Mesothelial cell of epicardium (in vitro differentiated cells): ENCODE measurements at regions not wholly inside any gene's neighbourhood (a gene's known extent, or its start where the extent isn't known, plus 50 kb on each side); places are given as distances from the start of the nearest gene placed in this dataset.

Experiments used
- DNase-seq, 2 experiments: peaks; one replicate each; pipeline ENCODE4 v3.0.0; 2021; ENCODE audit warnings: low spot score in 2 of 2; ENCODE audit not compliant: unreplicated experiment in 2 of 2
- H3K27ac Mint-ChIP-seq: 2 replicates; pipeline ENCODE4 v1.8.0; 2021; ENCODE audit warnings: mixed read lengths
- H3K27me3 Mint-ChIP-seq: 2 replicates; pipeline ENCODE4 v1.8.0; 2021; ENCODE audit warnings: low read depth, mixed read lengths
- H3K36me3 Mint-ChIP-seq: 2 replicates; pipeline ENCODE4 v1.8.0; 2021; ENCODE audit warnings: mixed read lengths
- H3K4me1 Mint-ChIP-seq: 2 replicates; pipeline ENCODE4 v1.8.0; 2021; ENCODE audit warnings: mixed read lengths
- H3K4me3 Mint-ChIP-seq: 2 replicates; pipeline ENCODE4 v1.8.0; 2021; ENCODE audit warnings: mild to moderate bottlenecking, moderate library complexity, mixed read lengths
- H3K9me3 Mint-ChIP-seq: 2 replicates; pipeline ENCODE4 v1.8.0; 2021; ENCODE audit warnings: mixed read lengths
- TF ChIP-seq, protein P1 (sequence below): fragments of 200-600 bp; sonication (generic); IDR thresholded peaks from one replicate; pipeline ENCODE4 v1.5.0; 2021; ENCODE audit warnings: antibody characterized with exemption; ENCODE audit not compliant: unreplicated experiment

DNA sequence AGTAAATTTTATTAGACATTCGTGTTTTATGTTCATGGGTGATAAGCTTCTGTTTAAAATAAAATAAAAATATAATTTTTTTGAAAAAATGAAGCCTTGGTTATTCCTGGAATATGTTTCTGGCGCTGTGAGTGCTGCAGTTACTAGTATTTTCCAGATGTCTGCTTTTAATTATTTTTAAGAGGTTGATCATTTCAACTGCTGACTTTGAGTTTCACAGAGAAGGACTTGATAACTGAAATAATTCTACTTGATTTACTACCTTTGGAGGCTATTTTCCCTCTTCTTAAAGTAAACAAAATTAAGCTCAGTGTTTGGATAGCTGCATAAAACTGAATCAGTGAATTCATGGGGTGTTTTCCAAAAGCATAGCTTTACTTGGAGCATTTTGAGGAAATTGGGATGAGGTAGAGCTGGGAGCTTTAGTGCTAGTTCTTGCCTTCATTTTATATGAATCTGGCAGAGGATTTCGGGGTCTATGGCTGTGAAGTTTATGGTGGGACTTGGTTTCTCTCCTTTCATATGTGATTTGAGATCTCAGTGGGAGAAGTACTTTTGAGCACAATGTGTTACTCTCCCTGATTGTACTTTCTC, 666.5 kb downstream of the DCDC2C start:
- H3K27ac Mint-ChIP-seq, result no peak overlapping the region
- H3K4me1 Mint-ChIP-seq, result peaks cover 3% of the 10 kb centered on the region
- peaks cover 8% of the 10 kb centered on the region for H3K36me3 Mint-ChIP-seq
- DNase-seq, result no peak
- peaks cover 38% of the 10 kb centered on the region for H3K9me3 Mint-ChIP-seq
- TF ChIP-seq, protein P1, sequence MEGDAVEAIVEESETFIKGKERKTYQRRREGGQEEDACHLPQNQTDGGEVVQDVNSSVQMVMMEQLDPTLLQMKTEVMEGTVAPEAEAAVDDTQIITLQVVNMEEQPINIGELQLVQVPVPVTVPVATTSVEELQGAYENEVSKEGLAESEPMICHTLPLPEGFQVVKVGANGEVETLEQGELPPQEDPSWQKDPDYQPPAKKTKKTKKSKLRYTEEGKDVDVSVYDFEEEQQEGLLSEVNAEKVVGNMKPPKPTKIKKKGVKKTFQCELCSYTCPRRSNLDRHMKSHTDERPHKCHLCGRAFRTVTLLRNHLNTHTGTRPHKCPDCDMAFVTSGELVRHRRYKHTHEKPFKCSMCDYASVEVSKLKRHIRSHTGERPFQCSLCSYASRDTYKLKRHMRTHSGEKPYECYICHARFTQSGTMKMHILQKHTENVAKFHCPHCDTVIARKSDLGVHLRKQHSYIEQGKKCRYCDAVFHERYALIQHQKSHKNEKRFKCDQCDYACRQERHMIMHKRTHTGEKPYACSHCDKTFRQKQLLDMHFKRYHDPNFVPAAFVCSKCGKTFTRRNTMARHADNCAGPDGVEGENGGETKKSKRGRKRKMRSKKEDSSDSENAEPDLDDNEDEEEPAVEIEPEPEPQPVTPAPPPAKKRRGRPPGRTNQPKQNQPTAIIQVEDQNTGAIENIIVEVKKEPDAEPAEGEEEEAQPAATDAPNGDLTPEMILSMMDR, result no peak
- H3K27me3 Mint-ChIP-seq, result no peaks in the 10 kb centered on the region
- no peak overlapping the region for H3K4me3 Mint-ChIP-seq

DNA sequence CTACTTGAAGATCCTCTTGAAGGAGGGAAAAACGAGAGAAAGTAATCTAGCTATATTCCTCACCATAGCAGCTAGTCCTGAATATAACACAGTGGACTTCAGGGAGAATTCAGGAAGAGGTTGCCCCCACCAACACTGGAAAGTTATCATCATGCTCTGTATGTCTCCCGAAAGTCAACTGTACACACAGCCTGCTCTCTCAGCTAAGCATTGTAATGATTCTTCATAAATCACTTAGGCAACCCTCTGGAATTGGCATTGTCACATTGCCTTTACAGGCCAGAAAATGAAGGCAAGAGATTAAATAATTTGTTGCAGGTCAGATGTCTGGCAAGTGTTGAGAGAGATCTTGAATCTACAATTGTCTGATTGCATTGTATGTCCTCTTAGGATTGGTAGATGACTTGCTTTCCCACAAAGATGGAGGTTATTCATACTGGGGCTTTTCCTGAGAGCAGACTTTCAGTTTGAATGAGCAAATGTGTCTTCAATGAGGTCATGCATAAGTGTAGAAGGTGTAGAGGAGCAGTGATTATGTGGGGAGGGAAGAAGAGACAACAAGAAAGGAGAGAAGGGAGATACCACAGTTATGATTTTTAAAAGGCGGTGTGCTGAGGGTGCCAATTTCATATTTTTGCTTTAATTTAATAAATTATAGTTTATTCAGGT, 667.2 kb downstream of the DCDC2C start:
- Mint-ChIP-seq H3K27me3 (no peaks in the 10 kb centered on the region), H3K27ac (no peak overlapping the region)
- TF ChIP-seq, protein P1, result no peak

DNA sequence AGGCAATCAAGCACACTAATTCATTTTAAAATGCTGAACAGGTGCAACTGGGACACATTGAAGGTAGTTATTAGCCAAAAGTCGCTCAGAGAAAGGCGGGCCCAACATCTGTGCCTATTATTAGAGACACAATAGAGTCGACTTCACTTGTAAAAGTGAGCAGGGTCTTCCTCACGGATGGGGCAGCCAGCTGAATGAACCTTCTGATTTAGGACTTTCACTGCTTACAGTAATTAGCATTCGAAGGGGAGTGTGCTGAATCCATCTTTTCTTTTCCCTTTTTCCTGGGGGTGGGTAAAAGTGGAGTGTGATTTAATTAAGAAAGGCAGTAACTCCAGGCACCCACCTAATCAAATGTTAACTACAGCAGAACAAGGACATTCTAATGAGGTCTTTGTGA, 677.7 kb downstream of the DCDC2C start:
- Mint-ChIP-seq H3K9me3 (peaks cover 19% of the 10 kb centered on the region), H3K4me3 (no peak overlapping the region), H3K4me1 (no peaks in the 10 kb centered on the region), H3K27ac (no peak overlapping the region), H3K36me3 (no peaks in the 10 kb centered on the region), H3K27me3 (no peaks in the 10 kb centered on the region)
- TF ChIP-seq, protein P1, result no peak
- DNase-seq, result no peak

More for the DNA sequence above, 667.2 kb downstream of the DCDC2C start:
- Mint-ChIP-seq H3K4me1 (peaks cover 3% of the 10 kb centered on the region), H3K4me3 (no peak overlapping the region), H3K36me3 (peaks cover 8% of the 10 kb centered on the region), H3K9me3 (peaks cover 35% of the 10 kb centered on the region)
- no peak for DNase-seq

DNA sequence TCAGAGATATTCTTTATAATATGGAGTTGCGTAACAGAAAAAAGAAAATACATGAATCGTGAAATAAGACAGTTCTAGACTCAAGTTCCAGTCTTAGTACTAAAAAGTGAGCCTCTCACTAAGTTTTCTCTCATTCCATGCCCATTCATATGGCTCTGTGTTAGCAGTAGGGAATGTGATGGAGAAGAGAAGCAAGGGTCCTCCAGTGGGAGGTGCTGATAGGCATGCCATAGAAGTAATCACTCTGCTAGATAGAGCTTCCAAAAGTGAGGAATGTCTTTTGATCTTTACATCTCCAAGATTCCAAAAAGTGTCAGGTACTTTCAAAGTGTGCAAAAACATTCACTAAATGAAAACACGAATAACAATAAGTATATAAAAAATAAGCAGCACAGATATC, 678.4 kb downstream of the DCDC2C start:
- no peak overlapping the region for H3K27ac Mint-ChIP-seq
- no peak for DNase-seq
- no peak overlapping the region for H3K4me3 Mint-ChIP-seq
- peaks cover 20% of the 10 kb centered on the region for H3K9me3 Mint-ChIP-seq
- no peaks in the 10 kb centered on the region for H3K4me1 Mint-ChIP-seq
- no peaks in the 10 kb centered on the region for H3K36me3 Mint-ChIP-seq
- TF ChIP-seq, protein P1, result no peak
- no peaks in the 10 kb centered on the region for H3K27me3 Mint-ChIP-seq

DNA sequence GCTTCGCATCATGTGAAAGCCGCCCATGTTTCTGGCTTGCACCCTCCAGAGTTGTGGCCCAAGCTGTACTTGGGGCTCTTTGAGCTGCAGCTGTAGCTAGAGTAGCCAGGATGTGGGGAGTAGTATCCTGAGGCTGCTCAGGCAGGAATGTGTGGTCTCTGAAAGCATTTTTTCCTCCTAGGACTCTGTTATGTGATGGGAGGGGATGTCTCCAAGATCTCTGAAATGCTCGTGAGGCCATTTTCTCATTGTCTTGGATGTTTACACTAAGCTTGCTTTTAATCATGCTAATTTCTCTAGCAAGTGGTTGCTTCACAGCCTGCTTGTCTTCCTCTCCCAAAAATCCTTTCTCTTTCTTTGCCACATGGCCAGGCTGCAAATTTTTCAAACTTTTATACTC, 687.6 kb downstream of the DCDC2C start:
- H3K9me3 Mint-ChIP-seq, result peaks cover 78% of the 10 kb centered on the region
- H3K27me3 Mint-ChIP-seq, result no peaks in the 10 kb centered on the region
- TF ChIP-seq, protein P1, result no peak
- DNase-seq, result no peak
- no peak overlapping the region for H3K4me3 Mint-ChIP-seq
- no peaks in the 10 kb centered on the region for H3K4me1 Mint-ChIP-seq
- H3K27ac Mint-ChIP-seq, result no peak overlapping the region
- no peaks in the 10 kb centered on the region for H3K36me3 Mint-ChIP-seq
